K562 (cell line): ENCODE measurements at regions not wholly inside any gene's neighbourhood (a gene's known extent, or its start where the extent isn't known, plus 50 kb on each side); places are given as distances from the start of the nearest gene placed in this dataset.

ENCODE experiments used
- ATAC-seq: fragments of 200-7000 bp; cut with Tn5 transposase; 3 replicates; pipeline ENCODE4 v1.9.1; 2020; ENCODE audit warnings: moderate library complexity
- BruUV-seq: library from RNA; stranded (reverse); fragments of 400-500 nt; replicated peaks from 2 replicates; lab custom pipeline; 2021; lab: Mats Ljungman, UMichigan
- CTCF ChIA-PET: fragments of 300-600 bp; formaldehyde crosslinking; extraction: SDS; loops from one replicate; lab custom pipeline; 2021; ENCODE audit warnings: low intra/inter-chr PET ratio; lab: Yijun Ruan, JAX
- POLR2A ChIA-PET: fragments of 300-600, 350-650 bp; sonication (Branson Sonifier 250); formaldehyde crosslinking; extraction: SDS; loops from one replicate; lab custom pipeline; 2021; ENCODE audit warnings: antibody characterized with exemption, inconsistent platforms; lab: Yijun Ruan, JAX
- DNase-seq, 4 experiments: peaks; one replicate each; pipeline versions ENCODE4 v3.0.0 to v3.0.0-alpha.2; 2011 to 2018; ENCODE audit warnings: low spot score in 3 of 4, mixed read lengths in 3 of 4; ENCODE audit errors: extremely low read depth in 1 of 4
- FAIRE-seq: peaks from 2 replicates; lab custom pipeline; 2011; peaks lifted over from hg19 to GRCh38; lab: Jason Lieb, UNC
- H2AFZ ChIP-seq: 2 replicates; pipeline ENCODE4 v1.6.0; 2011; ENCODE audit warnings: low read depth, low read length, control low read depth, inconsistent platforms
- H3K27ac ChIP-seq: fragments of 200-600 bp; 3 replicates; pipeline ENCODE4 v1.8.0; 2011; ENCODE audit warnings: low read depth, mild to moderate bottlenecking, control low read depth, inconsistent platforms, low read length, moderate library complexity, mixed read lengths; ENCODE audit errors: extremely low read depth
- H3K27me3 ChIP-seq, 2 experiments: fragments of 300-600 bp in 1 of 2; 2 replicates in 1 of 2; 3 replicates in 1 of 2; pipeline versions ENCODE4 v1.6.0 to v1.8.0; 2011; ENCODE audit warnings: inconsistent platforms in 2 of 2, low read length in 2 of 2, mild to moderate bottlenecking in 1 of 2, mixed read lengths in 1 of 2, moderate library complexity in 1 of 2; ENCODE audit not compliant: control insufficient read depth in 2 of 2, insufficient read depth in 2 of 2
- H3K36me3 ChIP-seq: fragments of 300-600 bp; 3 replicates; pipeline ENCODE4 v1.8.0; 2011; ENCODE audit warnings: mild to moderate bottlenecking, low read length, inconsistent platforms; ENCODE audit not compliant: control insufficient read depth, insufficient read depth
- H3K4me1 ChIP-seq, 2 experiments: fragments of 200-600 bp in 1 of 2; replicated peaks in 1 of 2; 2 replicates in 1 of 2; 3 replicates in 1 of 2; pipeline versions ENCODE4 v1.5.1 to v1.8.0; 2011; ENCODE audit warnings: inconsistent platforms in 2 of 2, low read length in 2 of 2, mild to moderate bottlenecking in 1 of 2, mixed read lengths in 1 of 2, moderate library complexity in 1 of 2; ENCODE audit not compliant: control insufficient read depth in 2 of 2, insufficient read depth in 2 of 2
- H3K4me2 ChIP-seq: 2 replicates; pipeline ENCODE4 v1.6.1; 2011; ENCODE audit warnings: low read length, control low read depth, inconsistent platforms, mixed read lengths; ENCODE audit not compliant: insufficient read depth
- H3K4me3 ChIP-seq: fragments of 200-600 bp; sonication (generic), shearing (Covaris generic); 2 replicates; pipeline ENCODE4 v1.5.1; 2016; ENCODE audit warnings: control low read depth, inconsistent platforms
- H3K79me2 ChIP-seq: fragments of 200-600 bp; 3 replicates; pipeline ENCODE4 v1.8.0; 2011; ENCODE audit warnings: low read length, inconsistent platforms; ENCODE audit not compliant: control insufficient read depth, insufficient read depth
- H3K9ac ChIP-seq, 2 experiments: 2 replicates each; pipeline versions ENCODE4 v1.6.0 to v1.6.1; 2011; ENCODE audit warnings: low read depth in 2 of 2, low read length in 2 of 2, control low read depth in 1 of 2, inconsistent platforms in 1 of 2, mild to moderate bottlenecking in 1 of 2, mixed read lengths in 1 of 2; ENCODE audit not compliant: insufficient read depth in 1 of 2
- H3K9me1 ChIP-seq: one replicate; pipeline ENCODE4 v1.6.0; 2011; ENCODE audit warnings: inconsistent platforms, mild to moderate bottlenecking, low read length, moderate library complexity; ENCODE audit not compliant: control insufficient read depth, insufficient read depth
- H3K9me3 ChIP-seq: replicated peaks from 2 replicates; pipeline ENCODE4 v1.5.1; 2011; ENCODE audit warnings: low read depth, low read length, inconsistent platforms; ENCODE audit not compliant: control insufficient read depth, insufficient read depth
- H4K20me1 ChIP-seq: replicated peaks from 2 replicates; pipeline ENCODE4 v1.6.1; 2011; ENCODE audit warnings: low read length, inconsistent platforms, mixed read lengths; ENCODE audit not compliant: control insufficient read depth, insufficient read depth
- AFF4 ChIP-seq: sonication (generic); formaldehyde crosslinking; IDR thresholded peaks from 2 replicates; pipeline ENCODE4 v1.8.0; 2023; ENCODE audit warnings: mild to moderate bottlenecking, missing genetic modification reagents
- CREB1 ChIP-seq, 2 experiments: sonication (generic) in 1 of 2; formaldehyde crosslinking in 1 of 2; IDR thresholded peaks; 2 replicates each; pipeline versions ENCODE4 v1.6.1 to v1.8.0; 2012 to 2022; ENCODE audit warnings: inconsistent platforms in 1 of 2, mild to moderate bottlenecking in 1 of 2, missing genetic modification reagents in 1 of 2, moderate library complexity in 1 of 2
- ETV5 ChIP-seq: sonication (generic); formaldehyde crosslinking; IDR thresholded peaks from 2 replicates; pipeline ENCODE4 v1.4.0; 2020; ENCODE audit warnings: low read depth, mild to moderate bottlenecking, missing genetic modification reagents
- FOXK2 ChIP-seq, 2 experiments: fragments of 450-650 bp; IDR thresholded peaks in 1 of 2; conservative IDR thresholded peaks in 1 of 2; 2 replicates each; pipeline ENCODE4 v1.6.1; 2016; ENCODE audit warnings: low read depth in 2 of 2, mild to moderate bottlenecking in 1 of 2
- GABPA ChIP-seq: fragments of 200-800 bp; sonication (Bioruptor generic); conservative IDR thresholded peaks from 2 replicates; pipeline ENCODE4 v1.6.1; 2016; ENCODE audit warnings: low read depth, missing genetic modification characterization, missing compliant biosample characterization
- L3MBTL2 ChIP-seq: fragments of 450-650 bp; IDR thresholded peaks from 2 replicates; pipeline ENCODE4 v1.6.1; 2016; ENCODE audit warnings: mild to moderate bottlenecking, moderate library complexity
- MEF2A ChIP-seq: IDR thresholded peaks from 2 replicates; pipeline ENCODE4 v1.6.1; 2011; ENCODE audit warnings: low read depth, mild to moderate bottlenecking, low read length, moderate library complexity; ENCODE audit not compliant: control insufficient read depth
- PHF21A ChIP-seq: fragments of 450-650 bp; IDR thresholded peaks from 2 replicates; pipeline ENCODE4 v1.6.1; 2017; ENCODE audit warnings: low read depth, borderline replicate concordance
- POLR3A ChIP-seq: IDR thresholded peaks from 2 replicates; pipeline ENCODE4 v1.6.1; 2011; ENCODE audit warnings: borderline replicate concordance, mild to moderate bottlenecking, moderate library complexity; ENCODE audit not compliant: insufficient read length, insufficient read depth; ENCODE audit errors: extremely low read depth
- RCOR1 ChIP-seq, 2 experiments: IDR thresholded peaks; 2 replicates each; pipeline ENCODE4 v1.6.1; 2012; ENCODE audit warnings: low read depth in 2 of 2, low read length in 2 of 2, borderline replicate concordance in 1 of 2, improper control_type of control experiment in 1 of 2
- THRAP3 ChIP-seq: fragments of 450-650 bp; IDR thresholded peaks from 2 replicates; pipeline ENCODE4 v1.6.1; 2016; ENCODE audit warnings: mild to moderate bottlenecking, inconsistent platforms, borderline replicate concordance
- ZNF609 ChIP-seq: sonication (generic); formaldehyde crosslinking; IDR thresholded peaks from 2 replicates; pipeline ENCODE4 v1.8.1; 2023; ENCODE audit warnings: missing genetic modification reagents, mild to moderate bottlenecking, borderline replicate concordance
- WGBS: fragments of 100-300 bp; shearing (Covaris generic); methylation state at CpG from one replicate; pipeline ENCODE4 v1.1.6; 2016; ENCODE audit warnings: low coverage, mixed read lengths; ENCODE audit not compliant: insufficient coverage; ENCODE audit errors: missing lambda C conversion rate; 5-methylcytosine and 5-hydroxymethylcytosine counted together
- in situ Hi-C: fragments of 300-500 bp; cut with MboI; formaldehyde crosslinking; loops from 4 replicates; pipeline ENCODE4 v1.15.0; 2018; ENCODE audit warnings: inconsistent platforms, mixed read lengths
- intact Hi-C: fragments of 100-400 bp; cut with micrococcal nuclease; formaldehyde crosslinking; loops from 2 replicates; pipeline ENCODE4 v1.14.2; 2022

GRCh38 chr14:28707814-28708213 is 58.8 kb upstream of the FOXG1 start:
- TF ChIP-seq L3MBTL2 (no peak), AFF4 (CRISPR knock-in tag) (no peak), FOXK2 (conservative IDR thresholded peaks at IDR 0.05 in 1 of 2, IDR thresholded peaks at IDR 0.05 in 1 of 2; ENCODE audit: low read depth in 2 of 2) (no peak), POLR3A (no peak), THRAP3 (no peak), ETV5 (CRISPR knock-in tag) (no peak), GABPA (tag) (no peak), CREB1 (IDR thresholded peaks at IDR 0.05) (no peak), CREB1 (CRISPR knock-in tag; IDR thresholded peaks at IDR 0.05) (no peak), ZNF609 (CRISPR knock-in tag) (no peak), MEF2A (no peak), PHF21A (no peak), RCOR1 (IDR thresholded peaks at IDR 0.05; ENCODE audit: borderline replicate concordance in 1 of 2, low read depth in 2 of 2, low read length in 2 of 2) (no peak)
- intact Hi-C loops, result no loop called here
- DNase-seq (no peak), FAIRE-seq (no peak), ATAC-seq (no peak)
- Histone ChIP-seq H3K36me3 (no peaks in the 10 kb centered on the region), H2AFZ (no peak overlapping the region), H3K9me3 (no peaks in the 10 kb centered on the region), H3K27ac (no peak overlapping the region), H3K4me1 (no peaks in the 10 kb centered on the region), H3K27me3 (no peaks in the 10 kb centered on the region), H3K9ac (no peak overlapping the region), H4K20me1 (no peaks in the 10 kb centered on the region), H3K79me2 (no peaks in the 10 kb centered on the region), H3K4me3 (no peak overlapping the region), H3K9me1 (no peaks in the 10 kb centered on the region), H3K4me2 (no peak overlapping the region)
- ChIA-PET POLR2A (no interaction called here), CTCF (no interaction called here)
- in situ Hi-C loops, result no loop called here
- WGBS, result 0% methylated on average over 2 of the region's 2 CpGs
- BruUV-seq, result no TSS peak
